Dermis microvascular lymphatic vessel endothelial cell (primary cell): ENCODE measurements at regions not wholly inside any gene's neighbourhood (a gene's known extent, or its start where the extent isn't known, plus 50 kb on each side); places are given as distances from the start of the nearest gene placed in this dataset.
"Not testable (repeated sequence)": the region's sequence is repeated elsewhere in the genome, so short reads cannot be mapped to it uniquely, and the experiment has no call there.

Experiments used
- DNase-seq, 2 donors: peaks; one replicate each; pipeline versions ENCODE4 v3.0.0 to v3.0.0-alpha.2; 2010; ENCODE audit warnings: low read depth in 2 of 2

DNA sequence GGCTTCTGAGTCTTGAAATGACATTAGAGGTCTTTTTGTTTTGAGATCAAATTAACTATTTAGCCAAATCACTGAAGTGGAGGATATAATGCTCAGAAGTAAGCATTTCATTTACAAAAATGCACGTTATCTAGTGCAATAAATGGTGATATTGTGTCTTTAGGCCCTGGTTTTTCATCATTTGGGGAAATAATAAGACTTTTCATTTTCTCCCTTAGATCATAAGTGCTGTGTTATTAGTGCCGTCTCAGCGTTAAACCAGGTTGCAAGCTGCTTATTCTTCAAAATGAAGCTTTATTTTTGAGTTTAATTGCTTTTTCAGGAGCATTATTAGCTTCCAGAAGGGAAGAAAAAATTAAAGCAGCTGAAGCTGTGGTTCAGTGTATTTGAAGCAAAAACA, 1416.8 kb upstream of the GOT2 start:
- DNase-seq: no peak

DNA sequence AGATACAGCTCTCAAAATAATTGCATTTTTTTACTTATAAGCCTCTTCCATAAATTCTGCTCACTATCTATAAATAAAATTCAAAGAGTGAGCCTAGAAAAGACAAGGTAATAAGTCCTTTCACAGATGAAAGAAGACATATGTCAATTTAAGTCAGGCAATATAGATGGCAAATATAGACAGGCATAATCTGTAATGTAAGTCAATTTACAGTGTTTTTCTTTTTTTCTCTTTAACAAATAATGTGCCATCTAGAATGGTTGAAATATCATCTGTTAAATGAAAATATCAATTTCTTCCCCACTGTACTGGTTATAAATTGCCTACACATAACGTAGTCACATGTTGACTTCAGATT, 1409.2 kb upstream of the GOT2 start:
- no peak for DNase-seq

DNA sequence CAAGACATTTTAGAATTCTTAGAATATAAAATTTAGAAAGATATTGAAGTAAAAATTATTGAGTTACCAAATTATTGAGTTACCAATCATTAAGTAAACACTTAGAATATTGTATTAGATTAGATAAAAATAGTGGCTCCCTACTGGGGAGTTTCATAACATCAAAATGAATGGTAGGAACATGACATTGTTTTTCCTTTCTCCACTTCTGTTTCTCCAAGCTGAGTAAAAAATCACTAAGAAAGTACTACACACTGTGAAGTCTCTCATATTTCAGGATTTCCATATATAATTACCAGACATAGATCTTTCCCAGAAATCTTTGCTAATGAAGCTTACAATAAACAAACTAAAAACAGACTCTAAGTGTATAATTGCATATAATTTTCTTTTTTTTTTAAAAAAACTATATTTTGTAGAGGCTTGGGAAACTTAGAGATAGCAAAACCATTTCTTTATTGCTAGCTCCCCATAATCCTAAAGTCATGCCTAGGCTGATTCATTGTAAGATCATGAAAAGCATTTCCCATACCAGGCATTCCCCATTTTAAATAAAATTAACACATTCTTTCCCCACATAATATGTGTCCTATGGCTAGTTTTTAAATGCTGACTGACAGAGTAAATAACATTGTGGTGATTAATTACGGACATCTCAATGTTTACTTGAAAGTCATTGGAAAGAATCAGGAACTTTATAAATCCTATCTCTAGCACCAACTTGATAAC, 1408.7 kb upstream of the GOT2 start:
- no peak for DNase-seq

DNA sequence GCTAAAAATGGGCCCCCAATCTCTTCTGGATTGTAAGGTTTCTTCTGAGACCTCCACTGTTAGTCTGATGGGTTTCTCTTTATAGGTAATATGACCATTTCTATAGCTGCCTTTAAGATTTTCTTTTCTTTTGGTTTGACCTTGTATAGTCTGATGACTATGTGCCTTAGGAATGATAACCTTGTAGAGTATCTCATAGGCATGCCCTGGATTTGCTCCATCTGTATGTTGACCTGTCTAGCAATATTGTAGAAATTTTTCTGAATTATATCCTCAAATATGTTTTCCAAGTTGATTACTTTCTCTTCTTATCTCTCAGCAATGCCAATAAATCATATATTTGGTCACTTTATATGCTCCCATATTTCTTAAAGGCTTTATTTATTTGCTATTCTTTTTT, 1403.8 kb upstream of the GOT2 start:
- DNase-seq: no peak

DNA sequence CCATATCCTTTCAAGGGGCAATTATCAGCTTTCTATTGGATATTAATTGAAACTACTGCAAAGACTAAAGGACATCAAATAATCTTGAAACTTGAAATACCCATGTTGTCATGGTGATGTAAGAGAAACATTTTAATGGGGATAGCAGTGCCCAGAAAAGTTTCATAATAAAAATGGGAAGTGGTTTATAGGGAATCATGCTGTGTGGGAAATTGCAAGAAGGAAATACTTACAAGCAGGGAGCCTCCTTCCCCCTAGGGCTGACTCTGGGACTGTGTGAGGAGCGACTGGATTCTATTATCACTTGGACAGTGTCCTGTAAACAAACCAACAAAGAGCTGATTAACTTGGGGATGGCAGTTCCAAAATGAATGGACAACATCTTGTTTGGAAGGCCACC, 1393.1 kb upstream of the GOT2 start:
- DNase-seq: no peak

DNA sequence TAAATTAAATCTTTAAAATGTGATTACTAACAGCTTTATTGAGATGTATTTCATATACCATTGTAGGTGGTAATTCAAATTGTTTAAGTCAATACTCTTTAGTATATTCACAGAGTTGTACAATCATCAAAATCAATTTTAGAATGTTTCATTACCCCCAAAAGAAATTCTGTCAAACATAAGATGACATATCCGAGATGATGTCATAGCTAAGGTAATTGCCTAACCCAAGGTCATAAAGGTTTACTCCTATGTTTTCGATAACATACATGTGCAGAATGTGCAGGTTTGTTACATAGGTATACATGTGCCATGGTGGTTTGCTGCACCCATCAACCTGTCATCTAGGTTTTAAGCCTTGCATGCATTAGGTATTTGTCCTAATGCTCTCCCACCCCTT, 1392.0 kb upstream of the GOT2 start:
- DNase-seq: not testable (repeated sequence)

DNA sequence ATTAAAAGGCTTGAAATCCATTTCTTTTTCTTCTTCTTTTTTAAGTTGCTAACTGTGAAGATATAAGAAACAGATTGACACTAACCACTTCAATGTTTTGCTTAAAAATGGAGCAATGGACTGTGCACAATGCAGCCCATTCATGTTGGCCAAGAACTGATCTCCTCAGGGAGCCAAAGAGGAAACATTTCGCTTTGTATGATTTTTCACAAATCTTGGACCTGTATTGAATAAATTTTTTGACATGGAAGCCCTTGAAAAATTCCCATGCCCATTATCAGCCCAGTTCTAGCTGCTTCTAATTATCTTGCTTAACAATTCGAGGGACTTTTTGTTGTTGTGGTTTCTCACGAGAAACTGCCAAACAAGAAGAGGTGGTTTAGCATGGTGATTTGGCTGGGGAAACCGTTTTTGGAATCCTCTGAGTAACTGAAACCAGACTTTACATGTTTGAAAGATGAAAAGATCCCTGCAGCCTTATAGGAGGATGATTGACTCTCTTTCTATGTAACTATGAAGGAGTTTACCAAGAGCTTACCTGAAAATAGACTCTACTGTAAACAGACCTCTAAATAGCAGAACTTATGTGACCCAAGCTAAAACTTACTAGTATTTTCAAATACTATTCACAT, 1389.4 kb upstream of the GOT2 start:
- DNase-seq: no peak

DNA sequence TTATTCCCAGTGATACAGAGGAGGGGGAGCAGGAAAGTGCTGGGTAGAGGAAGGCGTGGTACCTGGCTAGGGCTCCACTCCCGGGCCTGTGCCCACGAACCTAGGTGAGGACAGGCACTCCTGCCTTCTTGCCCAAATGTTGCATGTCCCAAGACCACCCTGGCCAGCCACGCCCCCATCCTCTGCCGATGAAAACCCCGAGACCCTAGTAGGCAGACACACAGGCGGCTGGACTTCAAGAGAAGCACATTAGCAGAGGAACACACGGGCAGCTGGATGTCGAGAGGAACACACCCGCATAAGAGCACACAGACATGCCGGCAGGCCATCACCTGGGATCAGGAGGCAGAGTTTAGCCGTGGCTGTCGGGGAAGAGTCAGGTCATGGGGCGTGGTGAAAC, 1386.5 kb upstream of the GOT2 start:
- DNase-seq: no peak

DNA sequence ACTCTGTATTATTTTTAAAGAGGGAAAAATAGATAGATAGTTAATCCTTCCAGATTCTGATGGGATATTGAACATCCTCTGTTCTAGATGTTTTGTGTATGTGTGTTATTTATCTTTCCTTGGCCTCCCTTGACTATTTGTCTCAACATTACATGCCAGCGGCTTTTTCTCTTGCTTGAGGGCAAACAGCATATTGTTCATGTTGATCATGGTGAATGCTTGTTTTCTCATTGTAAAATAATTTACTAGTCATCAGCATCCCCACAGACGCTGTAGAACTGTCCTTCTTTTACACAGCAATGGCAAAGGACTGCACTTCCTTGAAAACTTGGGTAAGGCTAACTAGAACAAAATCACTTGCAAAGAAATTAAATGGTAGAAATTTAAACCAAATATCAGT, 1376.4 kb upstream of the GOT2 start:
- no peak for DNase-seq

DNA sequence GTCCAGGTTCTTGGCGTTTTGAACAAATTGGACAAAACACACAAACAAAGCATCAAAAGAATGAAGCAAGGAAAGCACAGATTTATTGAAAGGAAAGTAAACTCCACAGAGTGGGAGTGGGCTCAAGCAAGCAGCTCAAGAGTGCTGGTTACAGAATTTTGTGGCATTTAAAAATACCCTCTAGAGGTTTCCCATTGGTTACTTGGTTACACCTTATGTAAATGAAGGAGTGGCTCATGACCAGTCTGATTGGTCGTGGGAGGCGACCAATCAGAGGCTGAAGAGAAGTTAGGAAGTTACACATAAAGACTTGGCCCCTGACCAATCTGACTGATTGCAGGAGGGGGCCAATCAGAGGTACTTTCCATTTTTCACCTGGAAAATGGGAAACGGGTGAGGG, 1373.8 kb upstream of the GOT2 start:
- no peak for DNase-seq

DNA sequence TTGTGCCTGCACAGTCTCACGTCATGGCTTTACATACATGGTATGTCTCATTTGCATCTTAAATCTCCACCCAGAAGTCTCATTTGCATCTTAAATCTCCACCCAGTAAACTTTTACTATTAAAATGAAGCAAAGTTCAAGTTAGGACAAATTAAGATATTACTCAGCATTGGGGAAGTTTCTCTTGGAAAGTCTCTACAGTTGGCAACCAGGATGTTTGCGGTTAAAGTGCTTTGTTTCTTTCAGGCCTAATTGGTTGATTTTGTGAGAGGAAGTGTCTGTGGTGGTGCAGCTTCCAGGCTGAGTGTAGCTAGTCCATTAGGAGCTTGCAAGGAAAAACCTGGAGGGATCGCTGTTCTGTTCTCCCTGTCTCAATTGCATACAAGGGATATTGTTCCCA, 1373.3 kb upstream of the GOT2 start:
- DNase-seq: peak in 1 of 2 donors; percentile 26

DNA sequence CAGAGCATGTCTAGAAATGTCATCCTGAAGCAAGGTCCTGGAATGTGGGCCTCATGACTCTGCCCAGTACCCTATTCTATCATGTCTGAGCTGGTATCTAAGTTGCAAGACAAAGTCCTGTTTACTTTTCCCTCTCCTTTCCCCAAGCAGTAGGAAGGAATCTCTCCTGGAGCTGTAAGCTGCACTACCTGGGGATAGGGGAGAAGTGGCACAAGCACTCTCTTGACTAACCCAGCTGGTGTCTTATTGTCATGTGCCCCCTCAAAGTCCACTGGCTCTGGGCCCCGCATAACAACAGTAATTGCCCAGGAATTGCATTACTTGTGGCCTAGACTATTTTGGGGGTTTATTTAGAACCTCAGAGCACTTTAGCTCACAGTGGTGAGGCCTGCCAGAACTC, 1366.3 kb upstream of the GOT2 start:
- no peak for DNase-seq

DNA sequence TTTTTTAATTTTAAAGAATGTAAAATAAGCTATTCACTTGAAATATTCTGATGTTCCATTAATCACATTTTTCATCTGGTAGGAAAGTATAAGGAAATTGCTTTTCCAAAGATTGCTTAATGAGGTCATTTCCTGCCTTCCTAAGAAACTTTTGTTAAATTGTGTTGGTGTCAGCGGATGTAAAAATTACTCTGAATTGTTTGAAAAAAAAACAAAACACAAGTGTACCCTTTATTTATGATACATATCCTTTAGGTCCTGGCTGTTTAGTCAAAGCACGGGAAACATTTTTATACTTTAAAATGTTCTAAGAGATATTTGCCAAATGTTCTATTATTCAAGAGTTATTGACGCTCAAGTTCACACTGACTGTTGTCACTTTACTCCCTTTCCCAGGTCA, 1357.4 kb upstream of the GOT2 start:
- DNase-seq: peak in 1 of 2 donors; percentile 34

DNA sequence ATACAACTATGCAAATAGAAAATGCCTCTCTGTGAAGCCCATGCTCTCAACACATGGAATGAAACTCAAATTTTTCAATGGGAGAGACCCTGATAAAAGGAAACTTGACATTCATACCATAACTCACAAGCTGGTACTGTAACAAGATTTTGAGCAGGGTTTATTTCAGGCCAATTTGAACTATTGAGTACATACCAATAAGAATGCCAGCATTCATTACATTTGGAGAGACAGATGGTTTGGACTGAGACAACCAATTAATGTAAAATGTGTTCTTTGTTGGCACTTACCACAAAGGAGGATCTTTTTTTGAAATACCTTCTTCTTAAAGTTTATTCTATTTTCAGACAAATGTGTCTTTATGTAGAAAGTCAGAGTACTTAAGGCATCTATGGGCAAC, 1357.0 kb upstream of the GOT2 start:
- no peak for DNase-seq

DNA sequence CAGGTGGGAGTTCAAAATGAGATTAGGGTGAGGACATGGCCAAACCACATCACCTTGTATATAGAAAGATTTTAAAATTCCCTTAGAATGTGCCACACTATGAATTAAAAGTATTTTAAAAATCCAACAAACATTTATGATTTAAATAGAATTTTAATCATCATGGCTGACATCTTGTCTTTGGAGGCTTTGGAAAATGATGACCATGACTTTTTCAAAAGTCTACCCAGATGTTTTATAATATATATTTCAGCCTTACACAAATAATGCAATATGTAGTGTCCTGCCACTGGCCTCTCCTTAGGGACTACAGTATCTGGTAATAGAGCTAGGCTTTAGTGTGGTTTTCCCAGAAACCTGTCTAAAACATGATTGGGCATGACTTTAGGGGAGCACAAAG, 1353.4 kb upstream of the GOT2 start:
- DNase-seq: no peak

DNA sequence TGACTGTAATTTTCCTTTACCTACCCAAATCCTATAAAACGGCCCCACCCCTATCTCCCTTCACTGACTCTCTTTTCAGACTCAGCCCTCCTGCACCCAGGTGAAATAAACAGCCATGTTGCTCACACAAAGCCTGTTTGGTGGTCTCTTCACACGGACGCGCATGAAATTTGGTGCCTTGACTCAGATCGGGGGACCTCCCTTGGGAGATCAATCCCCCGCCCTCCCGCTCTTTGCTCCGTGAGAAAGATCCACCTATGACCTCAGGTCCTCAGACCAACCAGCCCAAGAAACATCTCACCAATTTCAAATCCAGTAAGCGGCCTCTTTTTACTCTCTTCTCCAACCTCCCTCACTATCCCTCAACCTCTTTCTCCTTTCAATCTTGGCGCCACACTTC, 1344.7 kb upstream of the GOT2 start:
- DNase-seq: not testable (repeated sequence)

DNA sequence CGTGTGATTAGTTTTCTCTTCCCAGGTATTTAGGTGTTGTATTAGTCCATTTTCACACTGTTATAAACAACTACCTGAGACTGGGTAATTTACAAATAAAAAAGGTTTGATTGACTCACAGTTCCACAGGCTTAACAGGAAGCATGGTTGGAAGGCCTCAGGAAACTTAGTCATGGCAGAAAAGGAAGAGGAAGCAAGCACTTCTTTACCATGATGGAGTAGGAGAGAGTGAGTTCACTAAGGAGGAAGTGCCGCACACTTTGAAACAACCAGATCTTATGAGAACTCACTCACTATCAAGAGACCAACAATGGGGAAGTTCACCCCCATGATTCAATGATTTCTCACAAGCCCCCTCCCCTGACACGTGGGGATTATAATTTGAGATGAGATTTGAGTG, 1343.7 kb upstream of the GOT2 start:
- peak in 1 of 2 donors; percentile 28 for DNase-seq

DNA sequence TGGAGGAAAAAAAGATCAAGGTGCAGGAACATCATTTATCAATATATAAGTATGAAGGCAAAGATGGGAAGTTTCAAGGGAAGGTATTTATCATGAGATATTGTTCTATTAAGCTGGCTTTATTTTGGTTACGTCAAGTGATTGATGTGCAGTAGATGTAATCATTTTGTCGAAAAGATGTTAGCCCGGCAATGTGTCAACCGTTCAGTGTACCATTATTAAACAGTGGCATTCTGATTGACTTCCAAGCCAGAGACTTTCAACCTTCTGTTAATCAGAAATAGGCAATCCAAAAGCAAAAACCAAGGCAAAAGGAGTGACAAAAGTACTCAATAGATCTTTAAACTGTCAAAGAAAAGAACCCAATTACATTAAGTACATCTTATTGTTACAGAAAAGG, 1340.3 kb upstream of the GOT2 start:
- DNase-seq: no peak

DNA sequence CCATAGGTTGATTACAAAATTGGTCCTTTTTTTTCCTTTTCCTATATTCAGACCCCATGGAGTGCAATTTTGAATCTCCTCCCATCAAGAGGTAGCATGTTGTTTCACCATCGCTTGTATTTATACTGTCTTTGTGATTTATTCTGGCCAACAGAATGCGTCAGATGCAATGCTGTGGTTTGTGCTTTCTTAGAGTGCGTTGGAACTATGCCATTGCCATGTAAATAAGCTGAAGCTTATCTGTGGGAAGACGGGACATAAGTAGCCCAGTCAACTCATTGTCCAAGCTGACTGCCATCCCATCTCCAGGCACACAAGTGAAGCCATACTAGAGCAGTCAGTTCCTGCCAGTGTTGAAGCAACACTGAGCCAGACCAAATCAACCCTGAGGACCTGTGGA, 1339.3 kb upstream of the GOT2 start:
- DNase-seq: no peak

DNA sequence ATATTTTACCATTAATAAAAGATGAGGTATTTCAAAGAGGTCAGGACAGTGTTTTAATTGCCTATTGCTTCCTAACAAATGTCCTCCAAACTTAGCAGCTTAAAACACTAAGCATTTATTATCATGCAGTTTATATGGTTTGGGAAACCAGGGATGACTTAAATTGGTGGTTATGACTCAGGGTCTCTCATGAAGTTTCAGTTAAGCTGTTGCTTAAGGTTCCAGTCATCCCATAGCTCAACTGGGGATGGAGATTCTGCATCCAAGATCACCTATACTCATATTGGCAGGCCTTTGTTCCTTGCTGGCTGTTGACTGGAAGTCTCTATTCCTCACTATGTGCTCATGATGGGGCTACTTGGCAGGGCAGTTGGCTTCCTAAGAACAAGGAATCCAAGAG, 1329.9 kb upstream of the GOT2 start:
- DNase-seq: no peak

DNA sequence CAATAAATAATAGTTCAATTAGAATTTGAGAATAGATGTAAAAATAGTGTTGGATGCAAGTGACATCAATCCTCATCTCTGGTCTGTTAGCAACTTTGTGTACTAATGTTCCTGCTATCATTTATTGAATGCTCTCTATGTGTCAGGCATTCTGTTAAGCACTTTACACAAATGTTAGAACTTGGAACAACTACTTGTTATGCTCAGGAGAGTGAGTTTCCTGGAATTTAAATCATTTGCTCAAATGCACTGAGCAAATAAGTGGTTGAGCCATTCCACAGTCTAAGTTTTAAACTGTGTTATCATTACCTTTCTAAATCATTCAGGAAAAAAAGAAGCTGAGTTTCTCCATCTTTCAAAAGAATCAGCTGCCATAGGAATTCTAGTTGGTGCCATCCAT, 1327.3 kb upstream of the GOT2 start:
- DNase-seq: no peak

DNA sequence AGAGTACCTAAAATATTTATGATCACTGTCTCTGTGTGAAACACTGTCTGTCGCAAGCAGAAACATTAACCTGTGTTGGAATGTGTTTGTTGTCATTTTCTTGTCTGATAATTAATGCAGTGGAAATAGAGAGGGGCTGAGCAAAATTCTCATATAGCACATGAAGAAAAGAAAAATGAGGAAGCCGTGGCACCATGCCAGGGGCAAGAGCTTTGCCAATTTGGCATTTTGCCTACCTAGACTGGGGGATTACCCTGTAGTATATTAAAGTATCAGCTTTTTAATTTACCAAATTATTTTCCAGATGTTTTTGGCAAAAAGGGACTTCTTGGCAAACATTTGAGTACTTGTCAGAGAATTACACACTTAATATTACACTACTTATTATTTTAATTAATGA, 1326.6 kb upstream of the GOT2 start:
- no peak for DNase-seq

DNA sequence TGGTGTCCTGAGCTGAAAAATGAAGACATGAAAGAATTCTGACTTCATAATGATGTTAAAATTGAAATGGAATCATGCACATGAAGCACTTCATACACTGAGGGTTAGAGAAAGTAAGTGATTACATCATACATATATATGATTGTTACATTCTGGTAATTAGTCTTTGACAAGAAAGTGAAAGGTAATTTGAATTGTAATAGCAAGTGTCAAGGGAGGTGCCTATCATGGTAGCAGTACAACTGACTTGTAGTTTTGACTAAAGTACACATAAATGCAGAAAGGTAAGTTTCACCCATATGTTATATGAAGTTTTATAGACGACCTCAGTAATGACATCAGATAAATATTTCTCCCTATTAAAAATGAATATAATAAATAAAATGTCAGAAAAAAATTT, 1325.0 kb upstream of the GOT2 start:
- DNase-seq: no peak

DNA sequence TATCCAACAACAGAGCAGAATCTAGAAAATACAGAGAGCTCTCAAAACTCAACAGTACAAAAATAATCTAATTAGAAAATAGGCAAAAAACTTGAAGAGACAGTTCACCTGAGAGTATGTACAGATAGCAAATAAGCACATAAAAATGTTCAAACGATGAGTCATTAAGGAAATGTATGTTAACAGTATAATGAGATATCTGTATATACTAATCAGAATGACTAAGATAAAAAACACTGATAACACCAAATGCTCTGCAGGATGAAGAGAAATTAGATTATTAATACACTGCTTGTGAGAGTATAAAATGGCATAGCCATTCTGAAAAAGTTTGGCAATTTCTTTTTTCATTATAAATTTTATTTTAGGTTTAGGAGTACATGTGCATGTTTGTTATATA, 1307.6 kb upstream of the GOT2 start:
- DNase-seq: no peak
